ENCODE measurements at regions not wholly inside any gene's neighbourhood (a gene's known extent, or its start where the extent isn't known, plus 50 kb on each side); places are given as distances from the start of the nearest gene placed in this dataset.

DNA sequence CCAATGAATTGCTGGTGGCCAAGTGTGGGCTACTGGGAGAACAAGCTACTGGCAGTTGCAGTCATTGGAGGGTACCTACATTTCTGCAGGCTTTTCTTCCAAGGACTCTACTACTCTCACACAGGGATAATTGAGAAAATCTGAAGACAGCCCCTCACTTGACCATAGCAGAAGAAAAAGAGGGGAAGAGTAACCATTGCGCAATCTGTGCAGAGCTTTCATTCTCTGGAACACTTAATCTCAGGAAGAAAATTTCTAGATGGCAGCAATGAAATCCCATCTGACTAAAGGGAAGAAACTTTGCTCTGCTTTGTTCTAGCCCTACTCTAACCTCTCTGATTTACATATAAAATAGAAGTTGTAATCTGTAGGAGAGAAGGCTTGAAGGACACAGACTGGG is 1239.6 kb upstream of the SORCS1 start:
- TF ChIP-seq, protein P1, sequence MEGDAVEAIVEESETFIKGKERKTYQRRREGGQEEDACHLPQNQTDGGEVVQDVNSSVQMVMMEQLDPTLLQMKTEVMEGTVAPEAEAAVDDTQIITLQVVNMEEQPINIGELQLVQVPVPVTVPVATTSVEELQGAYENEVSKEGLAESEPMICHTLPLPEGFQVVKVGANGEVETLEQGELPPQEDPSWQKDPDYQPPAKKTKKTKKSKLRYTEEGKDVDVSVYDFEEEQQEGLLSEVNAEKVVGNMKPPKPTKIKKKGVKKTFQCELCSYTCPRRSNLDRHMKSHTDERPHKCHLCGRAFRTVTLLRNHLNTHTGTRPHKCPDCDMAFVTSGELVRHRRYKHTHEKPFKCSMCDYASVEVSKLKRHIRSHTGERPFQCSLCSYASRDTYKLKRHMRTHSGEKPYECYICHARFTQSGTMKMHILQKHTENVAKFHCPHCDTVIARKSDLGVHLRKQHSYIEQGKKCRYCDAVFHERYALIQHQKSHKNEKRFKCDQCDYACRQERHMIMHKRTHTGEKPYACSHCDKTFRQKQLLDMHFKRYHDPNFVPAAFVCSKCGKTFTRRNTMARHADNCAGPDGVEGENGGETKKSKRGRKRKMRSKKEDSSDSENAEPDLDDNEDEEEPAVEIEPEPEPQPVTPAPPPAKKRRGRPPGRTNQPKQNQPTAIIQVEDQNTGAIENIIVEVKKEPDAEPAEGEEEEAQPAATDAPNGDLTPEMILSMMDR (IDR thresholded peaks at IDR 0.05): no peak
- TF ChIP-seq TCF7L2 (IDR thresholded peaks at IDR 0.05; ENCODE audit: low read depth, low read length): no peak

Data from Panc1 (cell line).